Neuronal stem cell (in vitro differentiated cells): ENCODE measurements at regions not wholly inside any gene's neighbourhood (a gene's known extent, or its start where the extent isn't known, plus 50 kb on each side); places are given as distances from the start of the nearest gene placed in this dataset.

Source experiments
- DNase-seq: peaks from one replicate; pipeline ENCODE4 v3.0.0-alpha.2; 2013; ENCODE audit warnings: low spot score
- H2AFZ ChIP-seq: one replicate; pipeline ENCODE4 v1.6.1; 2013; ENCODE audit warnings: mild to moderate bottlenecking, low read length, inconsistent platforms
- H2AK5ac ChIP-seq: 2 replicates; pipeline ENCODE4 v1.6.1; 2013; ENCODE audit warnings: low read depth, mild to moderate bottlenecking, inconsistent platforms, low read length, moderate library complexity, mixed read lengths
- H2BK120ac ChIP-seq: 2 replicates; pipeline ENCODE4 v1.6.1; 2013; ENCODE audit warnings: low read depth, mild to moderate bottlenecking, inconsistent platforms, low read length, moderate library complexity, mixed read lengths
- H2BK12ac ChIP-seq: one replicate; pipeline ENCODE4 v1.6.1; 2013; ENCODE audit warnings: low read length, inconsistent platforms
- H2BK15ac ChIP-seq: 2 replicates; pipeline ENCODE4 v1.6.1; 2013; ENCODE audit warnings: mild to moderate bottlenecking, low read length, inconsistent platforms, mixed read lengths
- H2BK5ac ChIP-seq: one replicate; pipeline ENCODE4 v1.6.1; 2013; ENCODE audit warnings: inconsistent platforms, mild to moderate bottlenecking, low read length, moderate library complexity
- H3K14ac ChIP-seq: one replicate; pipeline ENCODE4 v1.6.1; 2013; ENCODE audit warnings: low read length, inconsistent platforms
- H3K18ac ChIP-seq: 2 replicates; pipeline ENCODE4 v1.6.1; 2013; ENCODE audit warnings: low read length, inconsistent platforms
- H3K23ac ChIP-seq: 2 replicates; pipeline ENCODE4 v1.6.1; 2013; ENCODE audit warnings: low read depth, mild to moderate bottlenecking, mixed read lengths, low read length, inconsistent platforms; ENCODE audit not compliant: poor library complexity
- H3K27ac ChIP-seq: replicated peaks from 3 replicates; pipeline ENCODE4 v1.5.1; 2013; ENCODE audit warnings: low read length, inconsistent platforms
- H3K27me3 ChIP-seq, 3 experiments: 2 replicates each; pipeline ENCODE4 v1.6.1; 2013; ENCODE audit warnings: low read length in 3 of 3, mild to moderate bottlenecking in 2 of 3, inconsistent platforms in 1 of 3, low read depth in 1 of 3, mixed read lengths in 1 of 3, moderate library complexity in 1 of 3; ENCODE audit not compliant: control insufficient read depth in 3 of 3, insufficient read depth in 3 of 3
- H3K36me3 ChIP-seq, 2 donors: replicated peaks in 1 of 2; 2 replicates each; pipeline ENCODE4 v1.6.1; 2013; ENCODE audit warnings: low read length in 2 of 2; ENCODE audit not compliant: control insufficient read depth in 2 of 2, insufficient read depth in 2 of 2
- H3K4ac ChIP-seq: 2 replicates; pipeline ENCODE4 v1.6.1; 2013; ENCODE audit warnings: inconsistent platforms, mild to moderate bottlenecking, low read length, moderate library complexity
- H3K4me1 ChIP-seq, 2 donors: 1 replicate in 1 of 2; 2 replicates in 1 of 2; pipeline ENCODE4 v1.6.1; 2013; ENCODE audit warnings: low read length in 2 of 2, low read depth in 1 of 2; ENCODE audit not compliant: control insufficient read depth in 2 of 2, insufficient read depth in 1 of 2
- H3K4me2 ChIP-seq: one replicate; pipeline ENCODE4 v1.6.1; 2013; ENCODE audit warnings: mild to moderate bottlenecking, low read length, inconsistent platforms; ENCODE audit not compliant: insufficient read depth, poor library complexity, severe bottlenecking
- H3K4me3 ChIP-seq, 2 donors: 2 replicates each; pipeline ENCODE4 v1.5.1; 2013; ENCODE audit warnings: low read length in 2 of 2, mild to moderate bottlenecking in 2 of 2, inconsistent platforms in 1 of 2, moderate library complexity in 1 of 2
- H3K79me1 ChIP-seq: one replicate; pipeline ENCODE4 v1.6.1; 2013; ENCODE audit warnings: low read depth, mild to moderate bottlenecking, inconsistent platforms, low read length, moderate library complexity
- H3K9ac ChIP-seq: one replicate; pipeline ENCODE4 v1.6.1; 2013; ENCODE audit warnings: mild to moderate bottlenecking, low read depth, low read length, inconsistent platforms; ENCODE audit not compliant: poor library complexity
- H3K9me3 ChIP-seq, 2 donors: replicated peaks in 1 of 2; 2 replicates each; pipeline versions ENCODE3 to v1.6.1; 2013; ENCODE audit warnings: low read length in 2 of 2, mild to moderate bottlenecking in 2 of 2, inconsistent platforms in 1 of 2, low read depth in 1 of 2, mixed read lengths in 1 of 2, moderate library complexity in 1 of 2; ENCODE audit not compliant: control insufficient read depth in 2 of 2, insufficient read depth in 1 of 2
- H4K8ac ChIP-seq: one replicate; pipeline ENCODE4 v1.6.1; 2013; ENCODE audit warnings: low read depth, mild to moderate bottlenecking, inconsistent platforms, low read length, moderate library complexity
- H4K91ac ChIP-seq: one replicate; pipeline ENCODE4 v1.6.1; 2013; ENCODE audit warnings: low read length, low read depth, mild to moderate bottlenecking, inconsistent platforms; ENCODE audit not compliant: poor library complexity
- WGBS, 2 donors: extraction: QIAGEN DNeasy Blood & Tissue Kit; methylation state at CpG; one replicate each; pipeline ENCODE4 v1.1.7; 2013; ENCODE audit warnings: missing lambda C conversion rate in 2 of 2, mixed read lengths in 1 of 2; ENCODE audit not compliant: insufficient read length in 2 of 2, insufficient replicate concordance in 1 of 2; ENCODE audit errors: extremely low coverage in 2 of 2; 5-methylcytosine and 5-hydroxymethylcytosine counted together

GRCh38 chr10:121409466-121410104 is 188.7 kb downstream of the FGFR2 start:
- no CpG with 5 or more reads among the region's 4 CpGs for WGBS, 2 donors
- H2BK120ac ChIP-seq = no peak overlapping the region

DNA sequence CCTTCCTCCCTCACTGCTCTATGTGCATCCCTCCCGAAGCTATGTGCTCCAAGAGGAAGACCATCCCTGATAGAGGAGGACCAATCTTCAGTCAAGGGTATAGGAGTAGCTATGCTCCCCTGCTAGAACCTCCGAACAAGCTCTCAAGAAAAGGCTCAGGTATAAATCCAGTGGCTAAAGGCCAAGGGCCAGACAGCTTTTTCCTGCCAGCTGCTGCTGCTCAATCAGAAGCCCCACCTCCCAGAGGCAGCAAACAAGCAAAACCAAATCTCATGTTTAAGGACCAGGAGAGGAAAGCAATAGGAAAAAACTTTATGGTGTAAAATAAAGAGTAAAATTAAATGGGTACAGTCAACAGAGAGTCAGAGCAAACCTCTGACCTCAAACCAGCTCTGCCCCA is 187.2 kb downstream of the FGFR2 start:
- H4K91ac ChIP-seq = no peak overlapping the region
- no peak overlapping the region for H2BK12ac ChIP-seq
- no peak for DNase-seq
- H3K18ac ChIP-seq = no peak overlapping the region
- H2BK5ac ChIP-seq = no peak overlapping the region
- no CpG with 5 or more reads among the region's 2 CpGs for WGBS, 2 donors
- H3K9me3 ChIP-seq = peaks cover 0 to 4% of the 10 kb centered on the region in 2 donors
- H2BK15ac ChIP-seq = no peak overlapping the region
- no peak overlapping the region for H3K9ac ChIP-seq
- H3K4ac ChIP-seq = no peak overlapping the region
- no peak overlapping the region for H3K4me2 ChIP-seq
- H3K4me3 ChIP-seq = no peak overlapping the region
- no peak overlapping the region for H3K23ac ChIP-seq
- peaks cover 0 to 4% (median 0%) of the 10 kb centered on the region in 3 experiments for H3K27me3 ChIP-seq
- H3K27ac ChIP-seq = no peak overlapping the region
- no peaks in the 10 kb centered on the region for H3K36me3 ChIP-seq
- no peak overlapping the region for H3K14ac ChIP-seq
- no peaks in the 10 kb centered on the region for H3K79me1 ChIP-seq
- peaks cover 0 to 7% of the 10 kb centered on the region in 2 donors for H3K4me1 ChIP-seq
- no peak overlapping the region for H2AK5ac ChIP-seq
- H4K8ac ChIP-seq = no peak overlapping the region
- H2BK120ac ChIP-seq = no peak overlapping the region
- no peak overlapping the region for H2AFZ ChIP-seq

More at GRCh38 chr10:121409466-121410104, 188.7 kb downstream of the FGFR2 start:
- Histone ChIP-seq H3K4me2 (no peak overlapping the region), H3K18ac (no peak overlapping the region), H3K4me3 (no peak overlapping the region), H3K9ac (no peak overlapping the region), H2BK15ac (no peak overlapping the region), H2BK5ac (no peak overlapping the region), H3K27ac (no peak overlapping the region), H2AFZ (no peak overlapping the region), H4K8ac (peak overlapping the region; percentile 29), H3K9me3 (peaks cover 0 to 4% of the 10 kb centered on the region in 2 donors), H3K4me1 (peaks cover 0 to 5% of the 10 kb centered on the region in 2 donors), H2BK12ac (no peak overlapping the region), H3K79me1 (no peaks in the 10 kb centered on the region), H3K4ac (no peak overlapping the region), H3K23ac (no peak overlapping the region), H2AK5ac (no peak overlapping the region), H4K91ac (no peak overlapping the region), H3K14ac (no peak overlapping the region), H3K27me3 (peaks cover 0 to 16% (median 0%) of the 10 kb centered on the region in 3 experiments), H3K36me3 (no peaks in the 10 kb centered on the region)
- DNase-seq = no peak

- no peaks in the 10 kb centered on the region for H3K27me3 ChIP-seq
- no peak overlapping the region for H4K8ac ChIP-seq
- H3K4ac ChIP-seq = no peak overlapping the region
- no peaks in the 10 kb centered on the region for H3K36me3 ChIP-seq
- H4K91ac ChIP-seq = no peak overlapping the region
- H2AFZ ChIP-seq = no peak overlapping the region
- peaks cover 0 to 6% of the 10 kb centered on the region in 2 donors for H3K9me3 ChIP-seq
- no peak overlapping the region for H2AK5ac ChIP-seq
- no peak for DNase-seq
- WGBS, 2 donors = no CpG with 5 or more reads among the region's 5 CpGs
- no peak overlapping the region for H3K18ac ChIP-seq
- H3K4me1 ChIP-seq = peaks cover 0 to 6% of the 10 kb centered on the region in 2 donors
- H3K14ac ChIP-seq = no peak overlapping the region
- H2BK15ac ChIP-seq = no peak overlapping the region
- no peaks in the 10 kb centered on the region for H3K79me1 ChIP-seq
- H2BK120ac ChIP-seq = no peak overlapping the region
- H3K4me3 ChIP-seq = no peak overlapping the region
- no peak overlapping the region for H3K23ac ChIP-seq
- H3K9ac ChIP-seq = no peak overlapping the region
- no peak overlapping the region for H2BK12ac ChIP-seq
- no peak overlapping the region for H2BK5ac ChIP-seq
- H3K27ac ChIP-seq = no peak overlapping the region
- H3K4me2 ChIP-seq = no peak overlapping the region
These were observed 184.3 kb downstream of the FGFR2 start for GRCh38 chr10:121413951-121414350.

- no peak overlapping the region for H2BK120ac ChIP-seq
- no peaks in the 10 kb centered on the region for H3K27me3 ChIP-seq
- H3K4me1 ChIP-seq = peaks cover 0 to 4% of the 10 kb centered on the region in 2 donors
- no peak overlapping the region for H2BK15ac ChIP-seq
- H2AFZ ChIP-seq = no peak overlapping the region
- no peak overlapping the region for H2AK5ac ChIP-seq
- no peak overlapping the region for H3K14ac ChIP-seq
- H3K23ac ChIP-seq = no peak overlapping the region
- no peak overlapping the region for H4K8ac ChIP-seq
- H2BK12ac ChIP-seq = no peak overlapping the region
- no peak overlapping the region for H3K4me3 ChIP-seq
- no peak overlapping the region for H2BK5ac ChIP-seq
- H3K4ac ChIP-seq = no peak overlapping the region
- H3K18ac ChIP-seq = no peak overlapping the region
- H3K27ac ChIP-seq = no peak overlapping the region
- no peak for DNase-seq
- H3K36me3 ChIP-seq = no peaks in the 10 kb centered on the region
- WGBS, 2 donors = no CpG with 5 or more reads among the region's 1 CpG
- no peak overlapping the region for H3K9ac ChIP-seq
- H4K91ac ChIP-seq = no peak overlapping the region
- H3K9me3 ChIP-seq = peaks cover 0 to 6% of the 10 kb centered on the region in 2 donors
- no peak overlapping the region for H3K4me2 ChIP-seq
- H3K79me1 ChIP-seq = no peaks in the 10 kb centered on the region
These were observed 183.7 kb downstream of the FGFR2 start for GRCh38 chr10:121414366-121415062.
